ENCODE measurements at regions not wholly inside any gene's neighbourhood (a gene's known extent, or its start where the extent isn't known, plus 50 kb on each side); places are given as distances from the start of the nearest gene placed in this dataset.

DNA sequence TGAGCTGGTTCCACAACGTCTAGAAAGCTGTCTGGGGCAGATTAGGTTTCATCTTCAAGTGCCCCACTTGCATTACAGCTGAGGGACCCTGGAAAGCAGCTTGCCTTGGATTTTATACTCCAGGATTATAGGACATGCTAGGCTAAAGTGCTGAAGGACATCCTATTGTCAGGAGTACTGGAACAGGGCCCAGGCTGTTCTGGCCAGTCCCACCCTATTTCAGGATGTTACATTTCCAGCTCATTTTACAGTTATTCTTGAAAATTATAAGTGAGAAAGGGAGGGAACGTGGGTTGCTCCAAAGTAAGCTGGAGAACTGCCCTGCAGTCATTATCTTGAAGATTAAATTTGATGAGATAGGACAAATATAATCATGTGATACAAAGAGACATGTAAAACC is 71.0 kb upstream of the UGT8 start:
- no peak for DNase-seq

DNA sequence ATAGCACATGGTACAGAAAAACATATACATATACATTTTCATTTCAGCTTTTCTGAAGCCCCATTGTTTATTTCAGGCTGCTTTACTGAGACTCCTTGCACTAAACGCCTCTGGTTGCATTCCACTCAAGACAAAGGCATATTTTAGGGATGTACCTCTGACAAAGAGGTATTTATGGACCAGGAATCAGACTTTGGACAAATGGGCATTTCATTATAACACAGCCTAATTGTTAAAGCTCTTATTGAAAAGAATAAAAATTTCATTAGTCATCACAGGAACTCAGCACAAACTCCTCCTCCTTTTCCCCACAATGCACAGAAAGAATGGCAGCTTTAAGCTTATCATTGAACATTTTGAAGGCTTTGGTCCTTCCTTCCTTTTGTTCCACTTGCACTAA is 62.9 kb upstream of the UGT8 start:
- no peak for DNase-seq

DNA sequence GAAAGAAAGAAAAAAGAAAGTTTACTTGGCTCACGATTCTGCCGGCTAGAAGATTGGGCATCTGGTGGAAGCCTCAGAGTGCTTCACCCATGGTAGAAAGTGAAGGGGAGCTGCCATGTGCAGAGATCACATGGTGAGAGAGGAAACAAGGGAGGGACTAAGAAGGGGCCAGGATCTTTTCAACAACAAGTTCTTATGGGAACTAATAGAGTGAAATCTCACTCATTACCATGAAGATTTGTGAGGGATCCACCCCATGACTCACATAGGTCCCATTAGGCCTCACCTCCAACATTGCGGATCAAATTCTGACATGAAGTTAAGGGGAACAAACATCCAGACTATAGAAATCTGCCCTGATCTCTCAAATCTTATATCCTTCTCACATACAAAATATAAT is 61.3 kb upstream of the UGT8 start:
- no peak for DNase-seq

GRCh38 chr4:114538012-114538617 is 60.5 kb upstream of the UGT8 start:
- DNase-seq = no peak

- DNase-seq = no peak
Observed at GRCh38 chr4:114539985-114540384, 58.6 kb upstream of the UGT8 start.

GRCh38 chr4:114547340-114548134 is 51.1 kb upstream of the UGT8 start:
- DNase-seq = no peak

Measured in muscle of back (tissue), 3 donors.